HG02943 (cell line): ENCODE measurements at regions not wholly inside any gene's neighbourhood (a gene's known extent, or its start where the extent isn't known, plus 50 kb on each side); places are given as distances from the start of the nearest gene placed in this dataset.

ENCODE experiments used
- ATAC-seq: cut with Tn5 transposase; IDR thresholded peaks from one replicate; pipeline ENCODE4 v1.9.1; 2021; ENCODE audit warnings: mild to moderate bottlenecking, low read depth, moderate library complexity; ENCODE audit not compliant: unreplicated experiment

DNA sequence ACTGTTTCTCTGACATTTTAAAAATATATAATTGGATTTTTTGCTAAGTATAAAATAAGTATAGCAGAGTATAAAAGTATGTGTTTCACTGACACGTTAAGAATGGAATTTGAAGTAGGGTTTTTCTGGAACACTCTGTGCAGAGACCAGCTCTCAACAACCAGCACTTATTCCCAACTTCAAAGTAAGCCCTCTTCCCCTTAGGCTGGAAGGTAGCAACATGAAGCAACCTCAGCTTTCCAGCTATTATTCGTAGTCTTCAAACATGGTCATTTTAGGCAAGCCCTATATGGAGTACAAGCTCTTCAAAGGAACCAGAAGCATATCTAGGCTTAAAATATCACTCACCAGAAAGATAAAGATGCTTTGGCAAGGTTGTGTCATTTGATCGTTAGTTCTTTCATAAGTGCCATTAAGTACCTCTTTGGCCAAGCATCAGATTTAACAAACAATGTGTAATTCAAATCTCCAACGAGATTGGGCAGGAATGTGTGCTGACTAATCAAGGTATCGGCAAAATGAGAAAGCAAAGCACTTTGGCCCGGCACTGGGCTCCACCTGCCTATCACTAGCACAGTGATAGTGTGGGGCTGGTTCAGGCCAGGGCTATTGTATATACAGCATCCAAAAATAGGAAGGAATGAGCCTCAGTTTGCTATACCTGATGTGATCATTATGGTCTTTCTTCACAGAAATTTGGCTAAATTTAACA is 95.9 kb upstream of the FREM2 start:
- no peak for ATAC-seq

DNA sequence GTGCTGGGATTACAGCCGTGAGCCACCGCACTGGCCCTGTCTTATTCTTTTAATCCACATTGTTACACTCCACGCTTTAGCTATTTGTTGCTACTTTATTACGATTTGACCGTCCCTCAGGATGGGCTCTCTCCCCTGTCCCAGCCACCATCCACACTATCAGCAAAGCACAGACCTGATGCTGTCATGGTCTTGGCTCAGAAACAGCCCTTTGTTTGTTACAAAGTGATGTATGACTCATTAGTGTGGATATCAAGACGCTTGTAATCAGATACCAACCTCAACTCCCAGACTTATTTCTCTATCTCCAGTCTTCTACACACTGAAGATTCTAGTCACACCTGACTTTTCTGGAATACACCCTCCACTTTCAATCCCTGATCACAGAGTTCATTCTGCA is 84.6 kb upstream of the FREM2 start:
- ATAC-seq: no peak

DNA sequence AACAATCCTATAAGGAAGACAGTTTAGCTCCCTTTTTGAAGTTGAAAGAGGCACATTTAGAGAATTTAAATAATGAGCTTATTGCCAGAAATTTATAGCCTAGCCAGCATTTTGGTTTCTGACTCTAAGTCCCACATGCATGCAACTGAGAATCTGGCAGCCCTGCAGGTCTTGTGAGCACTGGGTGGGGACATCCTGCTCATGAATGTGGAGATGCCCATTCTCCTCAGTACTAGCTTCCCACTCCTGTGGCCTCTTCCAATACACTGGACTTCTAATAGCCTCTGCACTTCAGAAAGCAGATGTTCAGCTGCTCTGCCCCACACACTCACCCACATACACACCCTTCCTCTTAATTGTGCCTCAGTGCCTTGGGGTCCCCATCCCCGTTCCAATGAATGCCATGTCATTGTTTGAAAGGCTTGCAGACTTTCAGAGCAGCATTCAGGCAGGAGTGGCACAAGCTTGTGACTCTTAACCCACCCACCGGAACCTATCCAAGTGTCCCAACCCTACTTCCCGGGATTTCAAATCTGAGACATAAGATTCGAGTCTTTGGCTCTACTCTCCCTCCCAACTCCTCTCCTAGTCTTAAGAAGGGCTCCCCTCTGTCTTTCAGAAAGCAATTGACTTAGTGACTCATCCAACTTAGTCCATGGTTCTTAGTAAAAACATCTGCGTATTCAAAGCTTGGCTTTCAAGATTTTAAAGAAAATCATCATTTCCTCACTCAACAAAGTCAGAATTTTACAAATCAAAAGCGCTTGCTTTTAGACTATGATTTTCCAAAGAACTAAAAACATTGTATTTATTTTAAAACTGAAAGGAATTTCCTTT is 80.0 kb upstream of the FREM2 start:
- no peak for ATAC-seq

DNA sequence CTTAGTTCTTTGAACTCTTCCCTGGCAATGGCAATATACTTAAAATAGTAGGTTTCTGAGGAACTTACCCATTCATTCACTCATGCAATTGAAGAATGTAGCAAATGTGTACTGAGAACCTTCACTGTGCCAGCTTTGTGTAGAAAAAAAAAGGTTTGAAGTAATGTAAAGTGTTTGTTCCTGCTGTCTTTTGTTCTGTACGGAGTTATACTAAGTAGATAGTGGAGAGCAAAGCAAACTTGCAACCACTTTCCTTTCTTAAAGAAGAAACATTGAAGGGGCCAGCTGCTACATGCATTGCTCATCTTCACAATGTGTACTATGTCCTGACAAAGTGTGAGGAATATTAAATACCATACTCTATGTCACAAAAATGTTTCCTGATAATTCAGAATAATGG is 68.9 kb upstream of the FREM2 start:
- no peak for ATAC-seq

DNA sequence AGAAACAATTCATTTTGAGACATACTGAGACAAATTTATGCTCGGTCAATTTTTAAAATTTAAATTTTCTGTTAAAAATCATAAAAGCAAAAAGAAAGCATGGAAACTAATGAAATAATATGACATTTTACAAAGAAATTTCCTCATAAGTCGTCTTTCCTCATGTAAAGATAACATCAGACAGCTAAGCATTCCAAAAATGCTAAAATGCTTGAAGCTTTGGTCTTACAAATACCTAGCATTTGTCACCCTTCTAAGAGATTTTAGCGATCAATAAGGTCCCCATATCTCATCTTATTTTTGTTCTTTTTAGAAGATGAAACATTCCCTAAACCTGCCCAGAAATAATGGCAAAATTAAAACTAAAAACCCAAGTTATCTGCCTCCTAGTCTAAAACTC is 68.5 kb upstream of the FREM2 start:
- ATAC-seq: no peak

DNA sequence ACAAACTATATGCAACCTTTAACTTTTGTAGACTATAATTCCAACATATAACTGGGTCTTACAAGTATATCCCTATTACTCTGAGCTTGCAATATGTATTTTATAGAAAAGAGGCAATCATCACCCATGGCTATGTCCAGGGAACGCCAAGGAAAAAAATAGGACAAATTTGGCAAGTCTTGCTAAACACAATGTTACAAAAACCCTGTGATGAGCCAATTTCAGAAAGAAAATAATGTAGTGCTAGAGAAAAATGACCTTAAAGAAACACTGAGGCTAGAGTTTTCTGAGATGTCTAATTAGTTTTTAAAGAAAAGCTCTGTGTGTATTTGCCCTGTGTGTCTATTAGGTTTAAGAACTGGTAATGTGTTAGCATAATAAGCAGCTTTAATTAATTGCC is 68.0 kb upstream of the FREM2 start:
- ATAC-seq: no peak

DNA sequence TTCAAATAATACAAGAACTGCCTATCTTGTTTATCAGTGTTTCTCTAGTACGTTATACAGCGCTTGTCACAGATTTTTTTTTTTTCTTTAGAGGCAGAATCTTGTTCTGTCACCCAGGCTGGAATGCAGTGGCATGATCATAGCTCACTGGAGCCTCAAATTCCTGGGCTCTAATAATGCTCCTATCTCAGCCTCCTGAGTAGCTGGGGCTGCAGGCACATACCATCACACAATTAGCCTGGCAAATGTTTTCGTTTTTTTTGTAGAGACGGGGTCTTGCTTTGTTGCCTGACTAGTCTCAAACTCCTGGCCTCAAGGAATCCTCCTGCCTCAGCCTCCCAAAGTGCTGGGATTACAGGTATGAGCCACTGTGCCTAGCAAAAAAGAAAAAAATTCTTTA is 66.0 kb upstream of the FREM2 start:
- ATAC-seq: no peak

DNA sequence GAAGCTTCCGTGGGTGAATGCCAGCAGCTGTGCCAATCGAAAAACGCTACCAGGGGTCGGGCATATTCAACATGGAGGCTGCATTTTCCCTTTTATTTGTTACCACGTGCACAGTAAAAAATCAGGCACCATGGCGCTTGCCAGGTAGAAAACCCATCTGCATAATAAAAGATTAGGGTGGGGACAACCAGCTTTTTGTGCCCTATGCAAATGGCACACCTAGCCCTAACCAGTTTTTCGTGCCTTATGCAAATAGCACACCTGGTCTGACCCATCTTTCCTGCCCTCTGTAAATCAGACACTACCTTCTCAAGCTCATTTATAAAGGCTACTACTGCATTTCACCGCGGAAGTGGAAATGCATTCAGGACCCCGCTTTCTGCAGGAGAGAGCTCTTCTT is 62.1 kb upstream of the FREM2 start:
- no peak for ATAC-seq

DNA sequence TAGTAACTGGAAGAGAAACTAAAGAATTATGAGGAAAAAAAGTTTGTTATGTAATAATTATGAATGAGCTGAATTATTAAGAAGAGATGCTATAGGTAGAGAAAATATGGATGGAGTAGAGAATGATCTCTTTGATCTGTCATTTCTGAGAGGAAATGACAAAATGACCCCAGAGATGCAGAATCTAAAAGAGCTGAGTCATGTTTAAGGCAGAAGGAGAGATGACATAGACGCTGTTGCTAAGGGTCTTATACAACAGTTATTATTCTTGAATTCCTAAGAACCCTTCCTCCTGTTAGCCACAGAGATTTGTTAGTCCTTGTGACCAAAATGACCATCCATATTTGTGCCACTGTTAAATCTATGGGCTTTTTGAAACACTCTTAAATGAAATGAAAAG is 58.3 kb upstream of the FREM2 start:
- ATAC-seq: no peak

DNA sequence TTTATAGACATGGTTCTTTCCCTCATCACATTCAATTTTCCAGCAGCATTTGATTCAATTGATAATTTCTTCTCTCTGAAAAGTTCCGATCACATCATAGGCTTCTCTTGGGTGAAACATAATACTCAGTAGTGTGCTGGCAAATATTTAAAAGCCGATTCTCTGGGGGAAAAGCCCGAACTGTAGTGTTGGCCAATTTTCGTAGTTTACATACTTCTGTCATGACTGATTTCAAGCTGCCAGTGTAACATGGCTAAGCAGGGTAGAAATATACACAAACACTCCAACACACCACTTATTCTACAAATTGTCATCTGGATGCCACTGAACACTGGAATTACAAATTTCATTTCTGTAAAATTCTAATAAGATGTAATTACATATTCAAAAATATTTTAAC is 56.1 kb upstream of the FREM2 start:
- no peak for ATAC-seq

DNA sequence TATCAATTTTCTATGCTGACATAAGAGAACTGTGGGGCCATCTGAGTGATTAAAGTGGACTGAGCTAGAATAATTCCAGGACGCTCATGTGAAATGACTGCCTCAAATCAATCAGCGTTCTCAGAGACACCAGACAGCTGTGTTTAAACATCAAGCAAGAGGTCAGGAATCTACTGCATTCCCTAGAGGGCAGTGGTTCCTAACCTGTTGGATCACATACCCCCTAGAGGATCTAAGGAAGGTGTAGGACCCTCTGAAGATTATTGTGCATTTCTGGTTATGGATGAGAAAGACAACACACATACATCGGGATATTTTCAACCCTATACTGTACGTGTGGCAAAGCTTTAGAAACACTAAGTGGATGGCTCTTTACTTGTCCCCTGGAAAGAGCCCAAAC is 51.8 kb upstream of the FREM2 start:
- no peak for ATAC-seq

DNA sequence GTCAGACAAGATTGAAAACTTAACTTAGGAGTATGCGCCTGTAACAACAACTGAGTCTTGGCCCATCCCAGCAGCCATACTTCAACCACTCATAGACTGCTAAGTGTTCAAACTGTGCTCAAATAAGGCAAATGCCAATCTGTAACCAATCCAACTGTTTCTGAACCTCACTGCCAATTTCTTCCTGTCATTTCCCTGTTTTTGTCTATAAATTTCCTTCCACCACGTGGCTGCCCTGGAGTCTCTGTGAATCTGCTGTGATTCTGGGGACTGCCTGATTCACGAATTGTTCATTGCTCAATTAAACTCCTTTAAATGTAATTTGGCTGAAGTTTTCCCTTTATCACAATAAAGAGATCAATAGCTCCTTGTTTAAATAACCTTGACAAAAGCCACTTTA is 50.8 kb upstream of the FREM2 start:
- ATAC-seq: no peak

DNA sequence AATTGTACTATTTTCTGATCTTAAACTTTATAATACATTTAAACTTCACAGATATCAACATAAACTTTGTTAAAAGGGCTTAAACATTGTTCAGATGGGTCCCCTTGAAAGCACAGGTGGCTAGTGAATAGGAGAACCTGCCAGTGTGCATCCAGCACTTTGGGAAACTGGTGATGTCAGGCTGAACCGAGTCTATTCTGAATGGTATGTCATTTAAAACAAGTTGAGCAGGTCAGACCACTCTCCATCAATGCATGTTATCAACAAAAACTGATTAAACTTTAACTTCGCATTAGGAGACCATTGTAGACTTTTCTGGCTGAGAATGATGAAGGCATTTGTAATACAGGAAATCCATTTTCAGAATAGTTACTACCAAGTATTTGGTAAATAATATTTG is 50.1 kb upstream of the FREM2 start:
- ATAC-seq: no peak
